ENCODE measurements at regions not wholly inside any gene's neighbourhood (a gene's known extent, or its start where the extent isn't known, plus 50 kb on each side); places are given as distances from the start of the nearest gene placed in this dataset.
"Not testable (repeated sequence)": the region's sequence is repeated elsewhere in the genome, so short reads cannot be mapped to it uniquely, and the experiment has no call there.

DNA sequence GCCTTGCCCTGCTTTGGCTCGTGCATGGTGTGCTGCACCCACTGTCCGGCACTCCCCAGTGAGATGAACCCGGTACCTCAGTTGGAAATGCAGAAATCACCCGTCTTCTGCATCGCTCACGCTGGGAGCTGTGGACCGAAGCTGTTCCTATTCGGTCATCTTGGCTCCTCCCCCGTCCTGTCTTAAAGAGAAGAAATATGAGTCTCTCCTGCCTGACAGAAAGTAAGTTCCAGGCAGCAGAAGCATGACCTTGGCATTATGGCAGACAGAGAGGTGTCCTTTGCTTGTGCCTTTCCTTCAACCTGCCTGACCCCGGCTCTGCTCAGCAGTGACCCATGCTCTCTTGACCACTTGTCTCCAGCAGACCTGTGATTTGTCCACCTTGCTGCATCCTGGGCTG lies 62.5 kb upstream of the CYP1B1 start:
- H3K9me3 Mint-ChIP-seq = no peaks in the 10 kb centered on the region
- peak overlapping the region; percentile 84 for H3K27ac Mint-ChIP-seq (ENCODE audit: unreplicated experiment)
- H3K4me3 Mint-ChIP-seq = no peak overlapping the region
- no peaks in the 10 kb centered on the region for H3K27me3 Mint-ChIP-seq (ENCODE audit: low read depth)
- H3K4me1 Mint-ChIP-seq = no peaks in the 10 kb centered on the region
- H3K36me3 Mint-ChIP-seq (ENCODE audit: low read depth) = peaks cover 10% of the 10 kb centered on the region
- TF ChIP-seq, protein P1, sequence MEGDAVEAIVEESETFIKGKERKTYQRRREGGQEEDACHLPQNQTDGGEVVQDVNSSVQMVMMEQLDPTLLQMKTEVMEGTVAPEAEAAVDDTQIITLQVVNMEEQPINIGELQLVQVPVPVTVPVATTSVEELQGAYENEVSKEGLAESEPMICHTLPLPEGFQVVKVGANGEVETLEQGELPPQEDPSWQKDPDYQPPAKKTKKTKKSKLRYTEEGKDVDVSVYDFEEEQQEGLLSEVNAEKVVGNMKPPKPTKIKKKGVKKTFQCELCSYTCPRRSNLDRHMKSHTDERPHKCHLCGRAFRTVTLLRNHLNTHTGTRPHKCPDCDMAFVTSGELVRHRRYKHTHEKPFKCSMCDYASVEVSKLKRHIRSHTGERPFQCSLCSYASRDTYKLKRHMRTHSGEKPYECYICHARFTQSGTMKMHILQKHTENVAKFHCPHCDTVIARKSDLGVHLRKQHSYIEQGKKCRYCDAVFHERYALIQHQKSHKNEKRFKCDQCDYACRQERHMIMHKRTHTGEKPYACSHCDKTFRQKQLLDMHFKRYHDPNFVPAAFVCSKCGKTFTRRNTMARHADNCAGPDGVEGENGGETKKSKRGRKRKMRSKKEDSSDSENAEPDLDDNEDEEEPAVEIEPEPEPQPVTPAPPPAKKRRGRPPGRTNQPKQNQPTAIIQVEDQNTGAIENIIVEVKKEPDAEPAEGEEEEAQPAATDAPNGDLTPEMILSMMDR (conservative IDR thresholded peaks at IDR 0.05) = no peak
- no peak for DNase-seq (ENCODE audit: low read depth, low spot score)

DNA sequence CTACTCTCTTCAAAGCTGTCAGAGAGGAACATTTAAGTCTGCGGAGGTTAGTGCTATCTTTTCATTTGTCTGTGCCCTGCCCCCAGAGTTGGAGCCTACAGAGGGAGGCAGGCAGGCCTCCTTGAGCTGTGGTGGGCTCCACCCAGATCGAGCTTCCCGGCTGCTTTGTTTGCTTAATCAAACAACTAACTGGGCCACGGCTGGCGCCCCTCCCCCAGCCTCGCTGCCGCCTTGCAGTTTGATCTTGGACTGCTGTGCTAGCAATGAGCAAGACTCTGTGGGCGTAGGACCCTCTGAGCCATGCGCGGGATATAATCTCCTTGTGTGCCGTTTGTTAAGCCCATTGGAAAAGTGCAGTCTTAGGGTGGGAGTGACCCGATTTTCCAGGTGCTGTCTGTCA lies 62.0 kb upstream of the CYP1B1 start:
- not testable (repeated sequence) for DNase-seq (ENCODE audit: low read depth, low spot score); H3K4me1 Mint-ChIP-seq; H3K27ac Mint-ChIP-seq (ENCODE audit: unreplicated experiment); H3K9me3 Mint-ChIP-seq; H3K27me3 Mint-ChIP-seq (ENCODE audit: low read depth); H3K4me3 Mint-ChIP-seq
- peaks cover 10% of the 10 kb centered on the region for H3K36me3 Mint-ChIP-seq (ENCODE audit: low read depth)

DNA sequence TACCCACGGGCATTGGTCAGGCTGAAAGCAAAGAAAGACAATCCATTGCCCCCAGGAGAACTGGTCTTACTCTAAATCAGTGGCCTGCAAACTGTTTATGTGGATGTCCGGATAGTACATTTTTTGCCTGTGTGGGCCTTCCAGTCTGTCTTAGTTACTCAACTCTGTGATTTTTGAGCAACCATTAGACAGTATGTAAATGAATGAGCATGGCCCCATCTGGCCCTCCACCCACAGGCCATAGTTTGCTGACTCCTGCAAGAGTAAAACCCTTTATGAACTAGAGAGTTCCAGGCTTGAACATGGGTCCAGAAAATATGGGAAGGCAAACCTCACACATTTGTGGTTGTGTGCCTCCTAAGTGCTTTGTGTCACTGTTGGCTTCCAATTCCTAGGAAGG lies 55.7 kb upstream of the CYP1B1 start:
- Mint-ChIP-seq H3K27ac (ENCODE audit: unreplicated experiment) (no peak overlapping the region), H3K4me3 (no peak overlapping the region), H3K36me3 (ENCODE audit: low read depth) (peaks cover 8% of the 10 kb centered on the region), H3K27me3 (ENCODE audit: low read depth) (no peaks in the 10 kb centered on the region), H3K9me3 (peaks cover 11% of the 10 kb centered on the region), H3K4me1 (no peaks in the 10 kb centered on the region)
- DNase-seq (ENCODE audit: low read depth, low spot score) = no peak
- TF ChIP-seq, protein P1 (conservative IDR thresholded peaks at IDR 0.05) = no peak

DNA sequence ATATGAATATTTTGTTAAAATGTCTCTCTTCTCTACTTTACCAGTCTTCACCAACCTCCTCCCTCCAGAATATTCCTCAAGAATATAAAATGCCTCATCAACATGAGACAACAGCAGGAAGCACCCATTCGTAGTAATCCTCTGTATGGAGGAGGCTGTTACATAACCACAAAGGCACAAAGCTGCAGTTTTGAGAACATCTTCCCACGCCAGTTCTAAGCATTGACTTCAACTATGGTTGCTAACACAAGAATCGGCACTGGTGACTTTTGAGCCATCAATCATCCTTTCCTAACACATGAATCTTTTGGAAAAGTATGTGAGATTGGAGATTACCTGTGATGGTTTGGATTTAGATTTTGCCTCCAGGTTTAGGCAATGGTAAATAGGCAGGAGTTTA lies 54.9 kb upstream of the CYP1B1 start:
- H3K4me3 Mint-ChIP-seq = no peak overlapping the region
- peaks cover 11% of the 10 kb centered on the region for H3K36me3 Mint-ChIP-seq (ENCODE audit: low read depth)
- H3K9me3 Mint-ChIP-seq = peaks cover 15% of the 10 kb centered on the region
- TF ChIP-seq, protein P1 (conservative IDR thresholded peaks at IDR 0.05) = no peak
- DNase-seq (ENCODE audit: low read depth, low spot score) = no peak
- H3K4me1 Mint-ChIP-seq = no peaks in the 10 kb centered on the region
- no peak overlapping the region for H3K27ac Mint-ChIP-seq (ENCODE audit: unreplicated experiment)
- H3K27me3 Mint-ChIP-seq (ENCODE audit: low read depth) = no peaks in the 10 kb centered on the region

DNA sequence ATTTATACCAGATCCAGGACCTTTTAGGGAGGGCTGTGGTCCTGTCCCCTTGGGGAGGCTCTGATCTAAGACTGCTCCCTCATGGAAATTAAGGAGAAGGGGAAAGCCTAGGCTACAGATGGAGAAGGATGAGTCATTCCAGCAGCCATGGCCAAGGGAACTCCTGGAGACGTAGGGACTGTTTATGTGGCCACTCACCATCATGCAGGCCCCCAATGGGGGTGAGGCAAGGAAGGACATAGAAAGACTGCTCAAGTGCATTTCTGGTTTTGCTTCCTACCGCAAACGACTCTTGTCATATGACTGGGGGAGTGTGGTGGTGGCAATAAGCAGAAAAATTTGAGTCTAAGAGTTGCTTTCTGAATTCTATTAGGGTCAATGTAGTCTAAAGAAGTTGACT lies 54.0 kb upstream of the CYP1B1 start:
- no peaks in the 10 kb centered on the region for H3K27me3 Mint-ChIP-seq (ENCODE audit: low read depth)

DNA sequence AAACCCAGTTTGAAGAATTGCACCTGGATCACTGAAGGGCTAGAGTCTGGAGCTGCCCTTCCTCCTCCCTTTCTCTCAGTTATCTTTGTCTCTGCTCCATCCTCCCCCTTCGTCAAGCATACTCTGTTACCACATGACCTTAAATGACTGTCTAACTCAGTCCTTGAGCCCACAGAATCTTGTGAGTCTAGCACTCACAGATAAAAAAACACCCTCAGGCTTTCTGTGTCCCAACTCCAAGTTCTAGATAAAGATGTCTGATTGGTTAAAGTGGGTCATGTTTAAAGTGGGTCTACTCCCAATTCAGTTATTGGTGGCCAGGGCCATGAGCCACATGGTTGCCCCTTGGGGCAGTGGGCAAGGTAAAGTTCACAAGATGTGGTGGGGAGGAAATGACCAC lies 53.5 kb upstream of the CYP1B1 start:
- Mint-ChIP-seq H3K4me3 (no peak overlapping the region), H3K4me1 (no peaks in the 10 kb centered on the region), H3K36me3 (ENCODE audit: low read depth) (peaks cover 8% of the 10 kb centered on the region), H3K9me3 (peaks cover 15% of the 10 kb centered on the region), H3K27ac (ENCODE audit: unreplicated experiment) (no peak overlapping the region), H3K27me3 (ENCODE audit: low read depth) (no peaks in the 10 kb centered on the region)
- DNase-seq (ENCODE audit: low read depth, low spot score) = no peak
- TF ChIP-seq, protein P1 (conservative IDR thresholded peaks at IDR 0.05) = no peak

More for the DNA sequence above, 54.0 kb upstream of the CYP1B1 start:
- Mint-ChIP-seq H3K4me3 (no peak overlapping the region), H3K9me3 (peaks cover 15% of the 10 kb centered on the region), H3K36me3 (ENCODE audit: low read depth) (peaks cover 8% of the 10 kb centered on the region), H3K27ac (ENCODE audit: unreplicated experiment) (no peak overlapping the region), H3K4me1 (no peaks in the 10 kb centered on the region)
- no peak for DNase-seq (ENCODE audit: low read depth, low spot score)
- TF ChIP-seq, protein P1 (conservative IDR thresholded peaks at IDR 0.05) = no peak
